Mammary epithelial cell (primary cell): ENCODE measurements at regions not wholly inside any gene's neighbourhood (a gene's known extent, or its start where the extent isn't known, plus 50 kb on each side); places are given as distances from the start of the nearest gene placed in this dataset.

Experiments
- EZH2 ChIP-seq: IDR thresholded peaks from 2 replicates; pipeline ENCODE4 v1.6.1; 2012; ENCODE audit warnings: low read length, inconsistent platforms, borderline replicate concordance
- TF ChIP-seq, protein P1 (sequence below), 2 donors: IDR thresholded peaks in 1 of 2; conservative IDR thresholded peaks in 1 of 2; 2 replicates each; pipeline ENCODE4 v1.5.1; 2011 to 2012; ENCODE audit warnings: inconsistent platforms in 2 of 2, low read length in 2 of 2, mild to moderate bottlenecking in 2 of 2, control low read depth in 1 of 2, low read depth in 1 of 2; ENCODE audit not compliant: insufficient read depth in 1 of 2; ENCODE audit errors: extremely low read depth in 1 of 2

DNA sequence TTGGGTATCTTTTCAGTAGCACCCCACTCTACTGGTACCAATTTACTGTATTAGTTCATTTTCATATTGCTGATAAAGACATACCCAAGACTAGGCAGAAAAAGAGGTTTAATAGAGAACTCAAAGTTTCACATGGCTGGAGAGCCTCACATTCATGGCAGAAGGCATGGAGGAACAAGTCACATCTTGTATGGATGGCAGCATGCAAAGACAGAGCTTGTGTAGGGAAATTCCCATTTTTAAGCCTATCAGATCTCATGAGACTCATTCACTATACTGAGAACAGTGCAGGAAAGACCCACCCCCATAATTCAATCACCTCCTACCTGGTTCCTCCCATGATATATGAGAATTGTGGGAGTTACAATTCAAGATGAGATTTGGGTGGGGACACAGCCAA is 878.6 kb upstream of the ADGRL4 start:
- TF ChIP-seq, protein P1, sequence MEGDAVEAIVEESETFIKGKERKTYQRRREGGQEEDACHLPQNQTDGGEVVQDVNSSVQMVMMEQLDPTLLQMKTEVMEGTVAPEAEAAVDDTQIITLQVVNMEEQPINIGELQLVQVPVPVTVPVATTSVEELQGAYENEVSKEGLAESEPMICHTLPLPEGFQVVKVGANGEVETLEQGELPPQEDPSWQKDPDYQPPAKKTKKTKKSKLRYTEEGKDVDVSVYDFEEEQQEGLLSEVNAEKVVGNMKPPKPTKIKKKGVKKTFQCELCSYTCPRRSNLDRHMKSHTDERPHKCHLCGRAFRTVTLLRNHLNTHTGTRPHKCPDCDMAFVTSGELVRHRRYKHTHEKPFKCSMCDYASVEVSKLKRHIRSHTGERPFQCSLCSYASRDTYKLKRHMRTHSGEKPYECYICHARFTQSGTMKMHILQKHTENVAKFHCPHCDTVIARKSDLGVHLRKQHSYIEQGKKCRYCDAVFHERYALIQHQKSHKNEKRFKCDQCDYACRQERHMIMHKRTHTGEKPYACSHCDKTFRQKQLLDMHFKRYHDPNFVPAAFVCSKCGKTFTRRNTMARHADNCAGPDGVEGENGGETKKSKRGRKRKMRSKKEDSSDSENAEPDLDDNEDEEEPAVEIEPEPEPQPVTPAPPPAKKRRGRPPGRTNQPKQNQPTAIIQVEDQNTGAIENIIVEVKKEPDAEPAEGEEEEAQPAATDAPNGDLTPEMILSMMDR (conservative IDR thresholded peaks at IDR 0.05 in 1 of 2, IDR thresholded peaks at IDR 0.05 in 1 of 2; ENCODE audit: extremely low read depth in 1 of 2, insufficient read depth in 1 of 2, low read depth in 1 of 2, low read length in 2 of 2): no peak
- TF ChIP-seq EZH2: no peak
